ENCODE measurements at regions not wholly inside any gene's neighbourhood (a gene's known extent, or its start where the extent isn't known, plus 50 kb on each side); places are given as distances from the start of the nearest gene placed in this dataset.

- Histone ChIP-seq H3K79me2 (ENCODE audit: insufficient read depth, low read length) (no peaks in the 10 kb centered on the region), H3K14ac (ENCODE audit: insufficient read depth, low read length) (no peak overlapping the region), H4K8ac (replicated peaks; ENCODE audit: insufficient read length, low read depth, low read length) (no peak overlapping the region), H3K9me3 (ENCODE audit: control insufficient read depth, low read depth, low read length) (no peaks in the 10 kb centered on the region), H4K91ac (ENCODE audit: insufficient read length, low read depth, low read length) (no peak overlapping the region), H2AK5ac (ENCODE audit: insufficient read length, low read length) (no peak overlapping the region), H3T11ph (ENCODE audit: low read length) (no peak overlapping the region), H3K9ac (ENCODE audit: extremely low read depth, insufficient read length, low read length) (no peak overlapping the region), H2BK20ac (ENCODE audit: low read depth, low read length, poor library complexity, severe bottlenecking) (no peak overlapping the region), H4K20me1 (ENCODE audit: control insufficient read depth, insufficient read depth, insufficient read length) (no peaks in the 10 kb centered on the region), H3K23ac (ENCODE audit: insufficient read length, low read depth, low read length) (no peak overlapping the region), H3K4me1 (ENCODE audit: insufficient read depth, low read length) (no peaks in the 10 kb centered on the region; the same call in 1 of the 2 replicates), H2BK15ac (ENCODE audit: low read depth, low read length) (no peak overlapping the region), H3K27ac (ENCODE audit: insufficient read length, low read depth, low read length) (no peak overlapping the region), H2BK12ac (ENCODE audit: insufficient read length, low read depth, low read length) (no peak overlapping the region), H3K4ac (ENCODE audit: low read depth, low read length) (no peak overlapping the region), H3K27me3 (ENCODE audit: insufficient read depth, low read length) (no peaks in the 10 kb centered on the region), H2AFZ (ENCODE audit: low read length) (no peak overlapping the region), H3K56ac (ENCODE audit: insufficient read length, low read depth, low read length) (no peak overlapping the region), H2BK120ac (ENCODE audit: low read depth, low read length, poor library complexity, severe bottlenecking) (no peak overlapping the region), H4K5ac (ENCODE audit: insufficient read length, low read depth, low read length) (no peak overlapping the region), H3K18ac (ENCODE audit: insufficient read length, low read depth, low read length) (no peak overlapping the region), H3K23me2 (ENCODE audit: insufficient read length, low read depth, low read length, poor library complexity, severe bottlenecking) (no peaks in the 10 kb centered on the region), H3K79me1 (ENCODE audit: insufficient read depth, low read depth, low read length, poor library complexity, severe bottlenecking) (no peaks in the 10 kb centered on the region), H2BK5ac (ENCODE audit: insufficient read length, low read length) (no peak overlapping the region), H3K4me2 (ENCODE audit: insufficient read depth, insufficient read length, low read length) (no peak overlapping the region)
- no peak overlapping the region for H3K4me3 Mint-ChIP-seq
- TF ChIP-seq, protein P1, sequence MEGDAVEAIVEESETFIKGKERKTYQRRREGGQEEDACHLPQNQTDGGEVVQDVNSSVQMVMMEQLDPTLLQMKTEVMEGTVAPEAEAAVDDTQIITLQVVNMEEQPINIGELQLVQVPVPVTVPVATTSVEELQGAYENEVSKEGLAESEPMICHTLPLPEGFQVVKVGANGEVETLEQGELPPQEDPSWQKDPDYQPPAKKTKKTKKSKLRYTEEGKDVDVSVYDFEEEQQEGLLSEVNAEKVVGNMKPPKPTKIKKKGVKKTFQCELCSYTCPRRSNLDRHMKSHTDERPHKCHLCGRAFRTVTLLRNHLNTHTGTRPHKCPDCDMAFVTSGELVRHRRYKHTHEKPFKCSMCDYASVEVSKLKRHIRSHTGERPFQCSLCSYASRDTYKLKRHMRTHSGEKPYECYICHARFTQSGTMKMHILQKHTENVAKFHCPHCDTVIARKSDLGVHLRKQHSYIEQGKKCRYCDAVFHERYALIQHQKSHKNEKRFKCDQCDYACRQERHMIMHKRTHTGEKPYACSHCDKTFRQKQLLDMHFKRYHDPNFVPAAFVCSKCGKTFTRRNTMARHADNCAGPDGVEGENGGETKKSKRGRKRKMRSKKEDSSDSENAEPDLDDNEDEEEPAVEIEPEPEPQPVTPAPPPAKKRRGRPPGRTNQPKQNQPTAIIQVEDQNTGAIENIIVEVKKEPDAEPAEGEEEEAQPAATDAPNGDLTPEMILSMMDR (conservative IDR thresholded peaks at IDR 0.05) = no peak
- H3K36me3 Mint-ChIP-seq (ENCODE audit: insufficient read depth in 1 of 3, low read depth in 3 of 3) = peaks cover 0 to 4% (median 0%) of the 10 kb centered on the region in 3 experiments; a peak in 1 of 7 replicates
- H3K27me3 Mint-ChIP-seq (ENCODE audit: low read depth) = peaks cover 3% of the 10 kb centered on the region; the same call in 1 of the 2 replicates
- H3K9me3 Mint-ChIP-seq = 0 out of 5 replicates have a peak, but pooled peaks cover 0 to 2% of the 10 kb centered on the region in 2 experiments
- H3K4me1 Mint-ChIP-seq = peaks cover 23 to 24% of the 10 kb centered on the region in 2 experiments
- no peak overlapping the region for H3K27ac Mint-ChIP-seq
- DNase-seq = no peak
Observed at GRCh38 chr9:99412606-99413005, 190.5 kb downstream of the SEC61B start.
